ENCODE measurements at regions not wholly inside any gene's neighbourhood (a gene's known extent, or its start where the extent isn't known, plus 50 kb on each side); places are given as distances from the start of the nearest gene placed in this dataset.

DNA sequence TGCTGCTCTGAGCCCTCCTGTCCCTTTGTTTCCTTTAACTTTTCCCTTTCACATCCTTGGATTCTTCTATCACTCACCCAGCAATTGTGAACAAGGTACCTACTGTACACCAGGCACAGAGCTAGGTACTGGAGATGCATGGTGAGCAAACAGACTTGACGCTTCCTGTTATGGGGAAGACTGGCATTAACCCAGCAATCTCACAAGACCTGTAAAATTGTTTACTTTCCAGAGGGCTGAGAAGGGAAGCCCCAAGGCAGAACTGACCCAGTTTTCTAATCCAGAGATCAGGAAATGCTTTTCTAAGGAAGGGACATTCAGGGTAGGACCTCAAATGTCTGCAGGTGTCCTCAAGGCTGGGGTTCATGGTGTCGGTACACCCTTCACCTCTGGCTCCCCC lies 171.6 kb upstream of the KAZN start:
- TF ChIP-seq EZH2 (IDR thresholded peaks at IDR 0.05; ENCODE audit: low read length), result no peak
- no peak for TF ChIP-seq CTCF (optimal IDR thresholded peaks at IDR 0.05 in 1 of 3, IDR thresholded peaks at IDR 0.05 in 1 of 3, conservative IDR thresholded peaks at IDR 0.05 in 1 of 3; ENCODE audit: extremely low read depth in 1 of 3, insufficient read depth in 2 of 3, low read length in 3 of 3)
